Gastrocnemius medialis (tissue), 4 donors: ENCODE measurements at regions not wholly inside any gene's neighbourhood (a gene's known extent, or its start where the extent isn't known, plus 50 kb on each side); places are given as distances from the start of the nearest gene placed in this dataset.

ENCODE experiments used
- POLR2A ChIP-seq, 2 donors: fragments of 450-650 bp; IDR thresholded peaks; one replicate each; pipeline ENCODE4 v1.6.1; 2017; ENCODE audit warnings: antibody characterized with exemption in 2 of 2, mild to moderate bottlenecking in 2 of 2, moderate library complexity in 2 of 2
- TF ChIP-seq, protein P1 (sequence below), 5 experiments: fragments of 450-650 bp in 3 of 5; fragments of 200-600 bp in 2 of 5; sonication (generic) in 2 of 5; IDR thresholded peaks in 4 of 5; conservative IDR thresholded peaks in 1 of 5; 1 replicate in 4 of 5; 2 replicates in 1 of 5; pipeline ENCODE4 v1.5.1; 2016 to 2019; ENCODE audit warnings: antibody characterized with exemption in 5 of 5, mild to moderate bottlenecking in 3 of 5, moderate library complexity in 3 of 5

DNA sequence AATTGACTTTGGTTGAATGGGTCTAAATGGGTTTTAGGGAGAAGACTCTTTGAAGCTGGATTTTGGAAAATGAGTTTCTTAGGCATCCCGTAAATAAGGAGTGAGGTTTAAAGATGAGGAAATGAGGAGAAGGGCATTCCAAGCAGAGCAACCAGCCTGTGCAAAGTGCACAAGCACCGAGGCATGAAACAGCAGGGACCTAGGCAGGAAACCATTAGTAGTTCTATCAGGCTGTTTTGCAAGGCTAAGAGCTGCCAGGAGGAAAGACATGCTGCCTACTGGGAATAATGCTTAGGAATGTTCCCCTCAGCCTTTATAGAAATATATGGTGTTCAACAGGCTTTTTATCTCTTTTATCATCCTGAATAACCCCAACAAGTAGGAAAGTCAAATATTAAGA, 153.1 kb upstream of the FGGY start:
- TF ChIP-seq, protein P1, sequence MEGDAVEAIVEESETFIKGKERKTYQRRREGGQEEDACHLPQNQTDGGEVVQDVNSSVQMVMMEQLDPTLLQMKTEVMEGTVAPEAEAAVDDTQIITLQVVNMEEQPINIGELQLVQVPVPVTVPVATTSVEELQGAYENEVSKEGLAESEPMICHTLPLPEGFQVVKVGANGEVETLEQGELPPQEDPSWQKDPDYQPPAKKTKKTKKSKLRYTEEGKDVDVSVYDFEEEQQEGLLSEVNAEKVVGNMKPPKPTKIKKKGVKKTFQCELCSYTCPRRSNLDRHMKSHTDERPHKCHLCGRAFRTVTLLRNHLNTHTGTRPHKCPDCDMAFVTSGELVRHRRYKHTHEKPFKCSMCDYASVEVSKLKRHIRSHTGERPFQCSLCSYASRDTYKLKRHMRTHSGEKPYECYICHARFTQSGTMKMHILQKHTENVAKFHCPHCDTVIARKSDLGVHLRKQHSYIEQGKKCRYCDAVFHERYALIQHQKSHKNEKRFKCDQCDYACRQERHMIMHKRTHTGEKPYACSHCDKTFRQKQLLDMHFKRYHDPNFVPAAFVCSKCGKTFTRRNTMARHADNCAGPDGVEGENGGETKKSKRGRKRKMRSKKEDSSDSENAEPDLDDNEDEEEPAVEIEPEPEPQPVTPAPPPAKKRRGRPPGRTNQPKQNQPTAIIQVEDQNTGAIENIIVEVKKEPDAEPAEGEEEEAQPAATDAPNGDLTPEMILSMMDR (IDR thresholded peaks at IDR 0.05 in 4 of 5, conservative IDR thresholded peaks at IDR 0.05 in 1 of 5): no peak
- TF ChIP-seq POLR2A (IDR thresholded peaks at IDR 0.05): no peak
